ENCODE measurements at regions not wholly inside any gene's neighbourhood (a gene's known extent, or its start where the extent isn't known, plus 50 kb on each side); places are given as distances from the start of the nearest gene placed in this dataset.

DNA sequence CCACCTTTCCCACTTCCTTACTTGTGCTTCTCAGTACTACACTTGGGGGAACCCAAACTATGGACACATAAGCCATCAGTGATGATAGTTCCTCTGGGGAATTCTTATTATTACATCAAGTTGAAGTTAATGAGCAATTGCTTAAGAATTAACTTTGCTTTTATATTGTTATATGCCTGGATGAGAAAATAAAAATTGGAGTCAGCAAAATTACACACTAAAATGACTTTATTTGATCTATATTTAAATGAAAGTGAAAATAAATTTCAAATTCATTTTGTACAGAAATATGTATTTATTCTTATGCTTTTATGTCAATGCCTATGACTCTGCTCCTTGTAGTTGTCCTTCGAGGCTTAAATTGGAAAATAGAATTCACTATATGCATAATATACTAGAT lies 149.4 kb upstream of the KCND2 start:
- Histone ChIP-seq H3K9me3 (ENCODE audit: control insufficient read depth, insufficient read depth, low read length) (no peaks in the 10 kb centered on the region), H3K27ac (ENCODE audit: low read depth, low read length) (no peak overlapping the region), H3K9me2 (replicated peaks; ENCODE audit: control insufficient read depth, low read length) (no peaks in the 10 kb centered on the region; the same call in 1 of the 2 replicates), H4K20me1 (ENCODE audit: control insufficient read depth, insufficient read depth, low read depth, low read length) (no peaks in the 10 kb centered on the region), H3K79me2 (ENCODE audit: control insufficient read depth, low read length) (no peaks in the 10 kb centered on the region), H3K4me3 (ENCODE audit: low read length) (no peak overlapping the region), H3F3A (ENCODE audit: control insufficient read depth, insufficient read depth) (no peaks in the 10 kb centered on the region), H3K4me2 (ENCODE audit: low read length) (no peak overlapping the region), H3K36me3 (ENCODE audit: control insufficient read depth, low read length) (no peaks in the 10 kb centered on the region), H3K4me1 (ENCODE audit: control insufficient read depth, low read length) (no peaks in the 10 kb centered on the region), H3K27me3 (ENCODE audit: control insufficient read depth, low read length) (no peaks in the 10 kb centered on the region)
- TF ChIP-seq CTCF (IDR thresholded peaks at IDR 0.05; ENCODE audit: low read depth, low read length, poor library complexity, severe bottlenecking), result no peak
- no peak for TF ChIP-seq EZH2phosphoT487 (IDR thresholded peaks at IDR 0.05; ENCODE audit: borderline replicate concordance, low read length)

- Histone ChIP-seq H3K4me1 (ENCODE audit: control insufficient read depth, low read length) (no peaks in the 10 kb centered on the region), H3K4me3 (ENCODE audit: low read length) (no peak overlapping the region), H3K4me2 (ENCODE audit: low read length) (no peak overlapping the region), H3F3A (ENCODE audit: control insufficient read depth, insufficient read depth) (no peaks in the 10 kb centered on the region), H3K9me2 (replicated peaks; ENCODE audit: control insufficient read depth, low read length) (no peaks in the 10 kb centered on the region; the same call in 1 of the 2 replicates), H4K20me1 (ENCODE audit: control insufficient read depth, insufficient read depth, low read depth, low read length) (no peaks in the 10 kb centered on the region), H3K27ac (ENCODE audit: low read depth, low read length) (no peak overlapping the region), H3K27me3 (ENCODE audit: control insufficient read depth, low read length) (no peaks in the 10 kb centered on the region), H3K79me2 (ENCODE audit: control insufficient read depth, low read length) (no peaks in the 10 kb centered on the region), H3K9me3 (ENCODE audit: control insufficient read depth, insufficient read depth, low read length) (0 out of 2 replicates have a peak, but pooled peaks cover 4% of the 10 kb centered on the region), H3K36me3 (ENCODE audit: control insufficient read depth, low read length) (no peaks in the 10 kb centered on the region)
- no peak for TF ChIP-seq CTCF (IDR thresholded peaks at IDR 0.05; ENCODE audit: low read depth, low read length, poor library complexity, severe bottlenecking)
- TF ChIP-seq EZH2phosphoT487 (IDR thresholded peaks at IDR 0.05; ENCODE audit: borderline replicate concordance, low read length), result no peak
Measured at GRCh38 chr7:120131096-120131839, 141.7 kb upstream of the KCND2 start.

- no peaks in the 10 kb centered on the region for H4K20me1 ChIP-seq (ENCODE audit: control insufficient read depth, insufficient read depth, low read depth, low read length)
- H3K9me3 ChIP-seq (ENCODE audit: control insufficient read depth, insufficient read depth, low read length), result no peaks in the 10 kb centered on the region
- H3K27me3 ChIP-seq (ENCODE audit: control insufficient read depth, low read length), result no peaks in the 10 kb centered on the region
- H3K36me3 ChIP-seq (ENCODE audit: control insufficient read depth, low read length), result no peaks in the 10 kb centered on the region
- no peaks in the 10 kb centered on the region for H3F3A ChIP-seq (ENCODE audit: control insufficient read depth, insufficient read depth)
- no peaks in the 10 kb centered on the region for H3K9me2 ChIP-seq (replicated peaks; ENCODE audit: control insufficient read depth, low read length)
- no peaks in the 10 kb centered on the region for H3K4me1 ChIP-seq (ENCODE audit: control insufficient read depth, low read length)
- no peaks in the 10 kb centered on the region for H3K79me2 ChIP-seq (ENCODE audit: control insufficient read depth, low read length)
- no peak overlapping the region for H3K27ac ChIP-seq (ENCODE audit: low read depth, low read length)
- TF ChIP-seq CTCF (IDR thresholded peaks at IDR 0.05; ENCODE audit: low read depth, low read length, poor library complexity, severe bottlenecking), result no peak
- TF ChIP-seq EZH2phosphoT487 (IDR thresholded peaks at IDR 0.05; ENCODE audit: borderline replicate concordance, low read length), result no peak
- no peak overlapping the region for H3K4me2 ChIP-seq (ENCODE audit: low read length)
- no peak overlapping the region for H3K4me3 ChIP-seq (ENCODE audit: low read length)
Measured at GRCh38 chr7:120138497-120138896, 134.5 kb upstream of the KCND2 start.

Measured in DOHH2 (cell line).